Fibroblast of upper back skin (primary cell): ENCODE measurements at regions not wholly inside any gene's neighbourhood (a gene's known extent, or its start where the extent isn't known, plus 50 kb on each side); places are given as distances from the start of the nearest gene placed in this dataset.
"Not testable (repeated sequence)": the region's sequence is repeated elsewhere in the genome, so short reads cannot be mapped to it uniquely, and the experiment has no call there.

Experiments
- DNase-seq: peaks from one replicate; pipeline ENCODE4 v3.0.0-alpha.2; 2013

GRCh38 chr21:25220954-25221353 lies 386.3 kb downstream of the MRPL39 start:
- DNase-seq = no peak

GRCh38 chr21:25220169-25220568 lies 387.1 kb downstream of the MRPL39 start:
- DNase-seq = no peak

GRCh38 chr21:25215698-25216384 lies 391.4 kb downstream of the MRPL39 start:
- no peak for DNase-seq

- no peak for DNase-seq
Observed at GRCh38 chr21:25214676-25215075, 392.6 kb downstream of the MRPL39 start.

- DNase-seq = no peak
Observed at GRCh38 chr21:25199944-25200343, 407.3 kb downstream of the MRPL39 start.

- DNase-seq = no peak
Observed at GRCh38 chr21:25191141-25191540, 416.1 kb downstream of the MRPL39 start.

GRCh38 chr21:25189497-25189896 lies 417.8 kb downstream of the MRPL39 start:
- DNase-seq = no peak

- no peak for DNase-seq
Observed at GRCh38 chr21:25188677-25189079, 418.6 kb downstream of the MRPL39 start.

GRCh38 chr21:25186273-25186672 lies 421.0 kb downstream of the MRPL39 start:
- no peak for DNase-seq

- DNase-seq = no peak
Observed at GRCh38 chr21:25183577-25183976, 423.7 kb downstream of the MRPL39 start.

- not testable (repeated sequence) for DNase-seq
Observed at GRCh38 chr21:25181690-25182089, 425.6 kb downstream of the MRPL39 start.

GRCh38 chr21:25179116-25179515 lies 428.2 kb downstream of the MRPL39 start:
- peak; percentile 87 for DNase-seq

- peak; percentile 65 for DNase-seq
Observed at GRCh38 chr21:25176637-25177412, 430.5 kb downstream of the MRPL39 start.

- DNase-seq = no peak
Observed at GRCh38 chr21:25175938-25176337, 431.3 kb downstream of the MRPL39 start.

- DNase-seq = peak; percentile 82
Observed at GRCh38 chr21:25171438-25171837, 435.8 kb downstream of the MRPL39 start.

- peak; percentile 11 for DNase-seq
Observed at GRCh38 chr21:25170681-25171080, 436.6 kb downstream of the MRPL39 start.

GRCh38 chr21:25169370-25169769 lies 437.9 kb downstream of the MRPL39 start:
- no peak for DNase-seq

- DNase-seq = not testable (repeated sequence)
Observed at GRCh38 chr21:25166904-25167303, 440.4 kb downstream of the MRPL39 start.

- no peak for DNase-seq
Observed at GRCh38 chr21:25161571-25161970, 445.7 kb downstream of the MRPL39 start.

- not testable (repeated sequence) for DNase-seq
Observed at GRCh38 chr21:25155020-25155419, 452.3 kb downstream of the MRPL39 start.

- no peak for DNase-seq
Observed at GRCh38 chr21:25149022-25149421, 458.3 kb downstream of the MRPL39 start.

GRCh38 chr21:25139414-25139813 lies 467.9 kb downstream of the MRPL39 start:
- DNase-seq = no peak

GRCh38 chr21:25133939-25134338 lies 473.3 kb downstream of the MRPL39 start:
- DNase-seq = peak; percentile 82

- DNase-seq = no peak
Observed at GRCh38 chr21:25127811-25128210, 479.5 kb downstream of the MRPL39 start.
